Keratinocyte (primary cell): ENCODE measurements at regions not wholly inside any gene's neighbourhood (a gene's known extent, or its start where the extent isn't known, plus 50 kb on each side); places are given as distances from the start of the nearest gene placed in this dataset.

Experiments used
- CTCF ChIP-seq, 3 experiments: IDR thresholded peaks in 1 of 3; conservative IDR thresholded peaks in 1 of 3; optimal IDR thresholded peaks in 1 of 3; 2 replicates in 2 of 3; 3 replicates in 1 of 3; pipeline versions ENCODE3 to v1.5.1; 2011; ENCODE audit warnings: low read length in 3 of 3, mild to moderate bottlenecking in 3 of 3, moderate library complexity in 2 of 3, control low read depth in 1 of 3, inconsistent platforms in 1 of 3; ENCODE audit not compliant: insufficient read depth in 2 of 3; ENCODE audit errors: extremely low read depth in 1 of 3
- EZH2 ChIP-seq: IDR thresholded peaks from one replicate; pipeline ENCODE4 v1.6.1; 2012; ENCODE audit warnings: inconsistent platforms, mild to moderate bottlenecking, low read length, moderate library complexity

GRCh38 chr3:67704322-67704721, 49.9 kb upstream of the SUCLG2 start:
- TF ChIP-seq CTCF (optimal IDR thresholded peaks at IDR 0.05 in 1 of 3, IDR thresholded peaks at IDR 0.05 in 1 of 3, conservative IDR thresholded peaks at IDR 0.05 in 1 of 3; ENCODE audit: extremely low read depth in 1 of 3, insufficient read depth in 2 of 3, low read length in 3 of 3) (no peak), EZH2 (no peak)
